HepG2 (cell line): ENCODE measurements at regions not wholly inside any gene's neighbourhood (a gene's known extent, or its start where the extent isn't known, plus 50 kb on each side); places are given as distances from the start of the nearest gene placed in this dataset.

Experiments
- ATAC-seq: fragments of 200-7000 bp; cut with Tn5 transposase; 3 replicates; pipeline ENCODE4 v1.9.1; 2020; ENCODE audit warnings: mild to moderate bottlenecking, moderate library complexity
- BruUV-seq: library from RNA; stranded (reverse); fragments of 400-500 nt; replicated peaks from 2 replicates; lab custom pipeline; 2021; lab: Mats Ljungman, UMichigan
- CTCF ChIA-PET: fragments of 300-600 bp; formaldehyde crosslinking; extraction: SDS; loops from one replicate; lab custom pipeline; 2021; ENCODE audit warnings: low total read pairs, inconsistent platforms, low intra/inter-chr PET ratio; lab: Yijun Ruan, JAX
- POLR2A ChIA-PET: fragments of 350-600 bp; sonication (Branson Sonifier 250); formaldehyde crosslinking; loops from one replicate; lab custom pipeline; 2020; ENCODE audit warnings: antibody characterized with exemption, inconsistent platforms; lab: Yijun Ruan, JAX
- DNase-seq: peaks from one replicate; pipeline ENCODE4 v3.0.0-alpha.2; 2015; ENCODE audit warnings: low spot score
- FAIRE-seq: peaks from 3 replicates; lab custom pipeline; 2011; peaks lifted over from hg19 to GRCh38; lab: Jason Lieb, UNC
- H2AFZ ChIP-seq: one replicate; pipeline ENCODE4 v1.6.1; 2011; ENCODE audit warnings: low read length, inconsistent platforms
- H3K27ac ChIP-seq: fragments of 300-600 bp; 3 replicates; pipeline ENCODE4 v1.8.0; 2011; ENCODE audit warnings: mixed run types, mild to moderate bottlenecking, mixed read lengths, low read length, inconsistent platforms; ENCODE audit not compliant: insufficient read depth; ENCODE audit errors: extremely low read length
- H3K27me3 ChIP-seq, 2 experiments: fragments of 200-600 bp in 1 of 2; 2 replicates in 1 of 2; 3 replicates in 1 of 2; pipeline versions ENCODE4 v1.6.0 to v1.8.0; 2011; ENCODE audit warnings: low read length in 2 of 2, mild to moderate bottlenecking in 2 of 2, moderate library complexity in 2 of 2, inconsistent platforms in 1 of 2; ENCODE audit not compliant: insufficient read depth in 2 of 2, control insufficient read depth in 1 of 2
- H3K36me3 ChIP-seq, 2 experiments: fragments of 200-600 bp in 1 of 2; replicated peaks in 1 of 2; 2 replicates in 1 of 2; 3 replicates in 1 of 2; pipeline versions ENCODE4 v1.5.1 to v1.8.0; 2011; ENCODE audit warnings: low read length in 2 of 2, inconsistent platforms in 1 of 2; ENCODE audit not compliant: insufficient read depth in 2 of 2, control insufficient read depth in 1 of 2
- H3K4me1 ChIP-seq: 2 replicates; pipeline ENCODE4 v1.5.1; 2012; ENCODE audit warnings: low read length, inconsistent platforms; ENCODE audit not compliant: insufficient read depth
- H3K4me2 ChIP-seq: 2 replicates; pipeline ENCODE4 v1.6.0; 2011; ENCODE audit warnings: low read depth, low read length, inconsistent platforms
- H3K4me3 ChIP-seq, 3 experiments: fragments of 200-600 bp in 1 of 3; sonication (generic), shearing (Covaris generic) in 1 of 3; replicated peaks in 1 of 3; 2 replicates each; pipeline ENCODE4 v1.5.1; 2011 to 2016; ENCODE audit warnings: low read length in 3 of 3, inconsistent platforms in 2 of 3, low read depth in 2 of 3, mild to moderate bottlenecking in 2 of 3, control low read depth in 1 of 3, mixed read lengths in 1 of 3; ENCODE audit not compliant: insufficient read depth in 1 of 3
- H3K79me2 ChIP-seq: one replicate; pipeline ENCODE4 v1.6.1; 2011; ENCODE audit warnings: low read length, inconsistent platforms; ENCODE audit not compliant: insufficient read depth
- H3K9ac ChIP-seq: 2 replicates; pipeline ENCODE4 v1.6.0; 2011; ENCODE audit warnings: mild to moderate bottlenecking, low read depth, low read length, inconsistent platforms; ENCODE audit not compliant: insufficient read depth
- H3K9me3 ChIP-seq: 2 replicates; pipeline ENCODE4 v1.5.1; 2012; ENCODE audit warnings: mild to moderate bottlenecking, low read length
- H4K20me1 ChIP-seq: 2 replicates; pipeline ENCODE4 v1.6.0; 2011; ENCODE audit warnings: inconsistent platforms, mild to moderate bottlenecking, low read length, moderate library complexity; ENCODE audit not compliant: insufficient read depth
- CEBPB ChIP-seq: IDR thresholded peaks from 2 replicates; pipeline ENCODE4 v1.6.1; 2011; ENCODE audit warnings: low read depth, low read length, improper control_type of control experiment, borderline replicate concordance
- HIVEP1 ChIP-seq: sonication (generic); formaldehyde crosslinking; IDR thresholded peaks from 2 replicates; pipeline ENCODE4 v1.4.0; 2020; ENCODE audit warnings: mild to moderate bottlenecking, missing genetic modification reagents
- LBX2 ChIP-seq: sonication (generic); formaldehyde crosslinking; IDR thresholded peaks from 2 replicates; pipeline ENCODE4 v1.5.0; 2020; ENCODE audit warnings: missing genetic modification reagents, mild to moderate bottlenecking, borderline replicate concordance
- MED1 ChIP-seq: sonication (generic); formaldehyde crosslinking; IDR thresholded peaks from 2 replicates; pipeline ENCODE4 v1.4.0; 2020; ENCODE audit warnings: missing genetic modification reagents
- NFKBIZ ChIP-seq: IDR thresholded peaks from 2 replicates; pipeline ENCODE4 v1.6.1; 2018; ENCODE audit warnings: missing genetic modification reagents, missing compliant biosample characterization
- NPAS2 ChIP-seq: sonication (generic); formaldehyde crosslinking; IDR thresholded peaks from 2 replicates; pipeline ENCODE4 v1.8.0; 2022; ENCODE audit warnings: mild to moderate bottlenecking, missing genetic modification reagents, borderline replicate concordance
- PHB2 ChIP-seq: fragments of 450-650 bp; IDR thresholded peaks from 2 replicates; pipeline ENCODE4 v1.6.1; 2018; ENCODE audit not compliant: partially characterized antibody
- SMAD9 ChIP-seq: sonication (generic); formaldehyde crosslinking; IDR thresholded peaks from 2 replicates; pipeline ENCODE4 v1.5.1; 2020; ENCODE audit warnings: mild to moderate bottlenecking, missing genetic modification reagents
- SMARCC2 ChIP-seq: fragments of 450-650 bp; IDR thresholded peaks from 2 replicates; pipeline ENCODE4 v1.6.1; 2017; ENCODE audit warnings: antibody characterized with exemption, mild to moderate bottlenecking
- SOX5 ChIP-seq: IDR thresholded peaks from 2 replicates; pipeline ENCODE4 v1.6.1; 2016; ENCODE audit warnings: borderline replicate concordance
- ZNF143 ChIP-seq: sonication (generic); formaldehyde crosslinking; IDR thresholded peaks from 2 replicates; pipeline ENCODE4 v1.4.0; 2020; ENCODE audit warnings: missing genetic modification reagents
- WGBS: methylation state at CpG from one replicate; pipeline ENCODE4 v1.1.6; 2017; ENCODE audit warnings: low lambda C conversion rate; 5-methylcytosine and 5-hydroxymethylcytosine counted together
- in situ Hi-C: cut with HindIII; loops from 2 replicates; pipeline ENCODE4 v1.10.0; 2017; ENCODE audit warnings: low pct_unique_long_range_greater_than_20kb; ENCODE audit not compliant: extremely low pct_ligation_motif_present
- intact Hi-C: fragments of 100-400 bp; cut with micrococcal nuclease; formaldehyde crosslinking; loops from one replicate; pipeline ENCODE4 v1.10.0; 2022; ENCODE audit not compliant: unreplicated experiment

- TF ChIP-seq NFKBIZ (CRISPR knock-in tag): no peak
- no peak for TF ChIP-seq LBX2
- TF ChIP-seq HIVEP1: no peak
- no peak for TF ChIP-seq NPAS2
- TF ChIP-seq SMAD9 (CRISPR knock-in tag): no peak
- TF ChIP-seq ZNF143: no peak
- TF ChIP-seq SMARCC2: no peak
- no peak for TF ChIP-seq CEBPB
- TF ChIP-seq MED1: no peak
- no peak for TF ChIP-seq PHB2
- TF ChIP-seq SOX5 (CRISPR knock-in tag): no peak
- Histone ChIP-seq H3K9ac (no peak overlapping the region), H3K36me3 (no peaks in the 10 kb centered on the region), H4K20me1 (no peaks in the 10 kb centered on the region), H2AFZ (no peak overlapping the region), H3K4me3 (no peak overlapping the region), H3K4me1 (no peaks in the 10 kb centered on the region), H3K79me2 (no peaks in the 10 kb centered on the region), H3K9me3 (no peaks in the 10 kb centered on the region), H3K4me2 (no peak overlapping the region), H3K27ac (no peak overlapping the region), H3K27me3 (peaks cover 0 to 10% of the 10 kb centered on the region in 2 experiments; a peak in 1 of 5 replicates)
- POLR2A ChIA-PET: no interaction called here
- FAIRE-seq (no peak), ATAC-seq (no peak), DNase-seq (no peak)
- WGBS: 30% methylated on average over 4 of the region's 4 CpGs
- intact Hi-C loops (no loop called here), in situ Hi-C loops (no loop called here)
- no TSS peak for BruUV-seq
- CTCF ChIA-PET: no interaction called here
Observed at GRCh38 chr6:15770347-15771143, 107.7 kb upstream of the DTNBP1 start.
